Endothelial cell (in vitro differentiated cells): ENCODE measurements at regions not wholly inside any gene's neighbourhood (a gene's known extent, or its start where the extent isn't known, plus 50 kb on each side); places are given as distances from the start of the nearest gene placed in this dataset.
"Not testable (repeated sequence)": the region's sequence is repeated elsewhere in the genome, so short reads cannot be mapped to it uniquely, and the experiment has no call there.

Experiments
- DNase-seq: peaks from one replicate; pipeline ENCODE4 v3.0.0; 2021; ENCODE audit warnings: low spot score
- H3K27ac Mint-ChIP-seq: one replicate; pipeline ENCODE4 v1.8.0; 2021; ENCODE audit warnings: mixed read lengths, inconsistent platforms; ENCODE audit not compliant: unreplicated experiment
- H3K27me3 Mint-ChIP-seq: one replicate; pipeline ENCODE4 v1.8.0; 2021; ENCODE audit warnings: mild to moderate bottlenecking, moderate library complexity, mixed read lengths, inconsistent platforms; ENCODE audit not compliant: unreplicated experiment
- H3K36me3 Mint-ChIP-seq: one replicate; pipeline ENCODE4 v1.8.0; 2021; ENCODE audit warnings: mild to moderate bottlenecking, low read depth, mixed read lengths, inconsistent platforms; ENCODE audit not compliant: unreplicated experiment
- H3K4me1 Mint-ChIP-seq: one replicate; pipeline ENCODE4 v1.8.0; 2021; ENCODE audit warnings: mild to moderate bottlenecking, mixed read lengths, inconsistent platforms; ENCODE audit not compliant: unreplicated experiment
- H3K4me3 Mint-ChIP-seq: one replicate; pipeline ENCODE4 v1.8.0; 2021; ENCODE audit warnings: mild to moderate bottlenecking, mixed read lengths, inconsistent platforms; ENCODE audit not compliant: unreplicated experiment
- H3K9me3 Mint-ChIP-seq: one replicate; pipeline ENCODE4 v1.8.0; 2021; ENCODE audit warnings: mixed read lengths, inconsistent platforms; ENCODE audit not compliant: unreplicated experiment
- CTCF ChIP-seq: fragments of 200-600 bp; sonication (generic); IDR thresholded peaks from one replicate; pipeline ENCODE4 v1.5.0; 2021; ENCODE audit warnings: antibody characterized with exemption; ENCODE audit not compliant: unreplicated experiment

GRCh38 chr5:113713051-113713450, 199.6 kb downstream of the YTHDC2 start:
- Mint-ChIP-seq H3K9me3 (peaks cover 6% of the 10 kb centered on the region), H3K4me3 (no peak overlapping the region)

DNA sequence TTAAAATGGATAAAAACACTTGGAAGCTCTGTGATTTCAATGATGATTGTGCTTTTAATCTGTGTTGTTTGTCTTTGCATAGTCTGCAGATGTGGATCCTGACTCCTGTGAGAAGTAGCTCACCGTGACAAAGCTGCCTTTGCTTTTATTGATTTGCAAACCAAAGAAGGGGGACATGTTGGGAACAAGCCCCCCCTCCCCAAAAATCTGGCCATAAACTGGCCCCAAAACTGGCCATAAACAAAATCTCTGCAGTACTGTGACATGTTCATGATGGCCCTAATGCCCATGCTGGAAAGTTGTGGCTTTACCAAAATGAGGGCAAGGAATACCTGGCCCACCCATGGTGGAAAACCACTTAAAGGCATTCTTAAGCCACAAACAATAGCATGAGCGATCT, 202.4 kb downstream of the YTHDC2 start:
- not testable (repeated sequence) for H3K9me3 Mint-ChIP-seq, H3K27ac Mint-ChIP-seq, H3K4me3 Mint-ChIP-seq, H3K36me3 Mint-ChIP-seq, DNase-seq, H3K4me1 Mint-ChIP-seq, H3K27me3 Mint-ChIP-seq

More at GRCh38 chr5:113713051-113713450, 199.6 kb downstream of the YTHDC2 start:
- Mint-ChIP-seq H3K27me3 (no peaks in the 10 kb centered on the region), H3K4me1 (no peaks in the 10 kb centered on the region), H3K27ac (no peak overlapping the region), H3K36me3 (peaks cover 6% of the 10 kb centered on the region)
- no peak for TF ChIP-seq CTCF
- no peak for DNase-seq

- no peaks in the 10 kb centered on the region for H3K27me3 Mint-ChIP-seq
- no peaks in the 10 kb centered on the region for H3K4me1 Mint-ChIP-seq
- no peak overlapping the region for H3K4me3 Mint-ChIP-seq
- H3K27ac Mint-ChIP-seq, result no peak overlapping the region
- no peak for DNase-seq
- TF ChIP-seq CTCF, result no peak
- no peaks in the 10 kb centered on the region for H3K36me3 Mint-ChIP-seq
- H3K9me3 Mint-ChIP-seq, result no peaks in the 10 kb centered on the region
These were observed 206.1 kb downstream of the YTHDC2 start for GRCh38 chr5:113719549-113719948.

DNA sequence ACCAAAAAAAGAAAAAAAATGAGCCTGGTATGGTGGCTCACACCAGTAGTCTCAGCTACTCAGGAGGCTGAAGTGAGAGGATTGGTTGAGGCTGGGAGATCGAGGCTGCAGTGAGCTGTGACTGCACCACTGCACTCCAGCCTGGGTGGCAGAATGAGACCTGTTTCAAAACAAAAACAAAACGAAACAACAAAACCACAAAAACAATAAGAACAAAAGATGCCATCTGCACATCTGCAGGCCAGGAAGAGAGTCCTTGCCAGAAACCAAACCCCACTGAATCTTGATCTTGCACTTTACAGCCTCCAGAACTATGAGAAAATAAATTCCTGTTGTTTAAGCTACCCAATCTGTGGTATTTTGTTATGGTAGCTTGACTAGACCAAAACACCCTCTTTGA, 207.7 kb downstream of the YTHDC2 start:
- H3K27me3 Mint-ChIP-seq, result no peaks in the 10 kb centered on the region
- no peaks in the 10 kb centered on the region for H3K9me3 Mint-ChIP-seq
- TF ChIP-seq CTCF, result no peak
- DNase-seq, result no peak
- no peak overlapping the region for H3K27ac Mint-ChIP-seq
- no peak overlapping the region for H3K4me3 Mint-ChIP-seq
- H3K4me1 Mint-ChIP-seq, result no peaks in the 10 kb centered on the region
- H3K36me3 Mint-ChIP-seq, result no peaks in the 10 kb centered on the region

GRCh38 chr5:113723021-113723420, 209.5 kb downstream of the YTHDC2 start:
- H3K36me3 Mint-ChIP-seq, result no peaks in the 10 kb centered on the region
- H3K9me3 Mint-ChIP-seq, result no peaks in the 10 kb centered on the region
- no peaks in the 10 kb centered on the region for H3K4me1 Mint-ChIP-seq
- no peaks in the 10 kb centered on the region for H3K27me3 Mint-ChIP-seq
- no peak overlapping the region for H3K4me3 Mint-ChIP-seq
- H3K27ac Mint-ChIP-seq, result no peak overlapping the region
- no peak for TF ChIP-seq CTCF
- DNase-seq, result no peak

DNA sequence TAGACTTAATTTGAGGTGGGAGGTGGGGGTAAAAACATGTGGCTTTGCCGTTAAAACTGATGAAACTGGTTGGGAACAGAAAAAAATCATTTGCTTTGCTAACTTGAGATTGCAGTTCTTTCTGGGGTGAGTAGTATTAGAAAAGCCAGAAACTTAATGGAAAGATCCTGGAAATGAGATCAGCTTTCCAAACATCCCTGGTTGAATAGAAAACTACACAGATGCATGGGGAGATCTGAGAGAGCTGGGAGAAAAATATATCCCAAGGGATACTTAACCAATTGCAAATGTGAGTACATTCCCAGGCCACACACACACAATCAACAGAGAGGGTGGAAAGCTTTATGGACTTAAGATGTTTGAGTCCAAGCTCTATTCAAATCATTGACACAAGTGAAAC, 222.3 kb downstream of the YTHDC2 start:
- TF ChIP-seq CTCF, result no peak
- no peak overlapping the region for H3K4me3 Mint-ChIP-seq
- DNase-seq, result no peak
- no peaks in the 10 kb centered on the region for H3K9me3 Mint-ChIP-seq
- H3K36me3 Mint-ChIP-seq, result no peaks in the 10 kb centered on the region
- H3K4me1 Mint-ChIP-seq, result no peaks in the 10 kb centered on the region
- H3K27ac Mint-ChIP-seq, result no peak overlapping the region
- H3K27me3 Mint-ChIP-seq, result peaks cover 1% of the 10 kb centered on the region
